Cardiac muscle cell (in vitro differentiated cells and primary cell): ENCODE measurements at regions not wholly inside any gene's neighbourhood (a gene's known extent, or its start where the extent isn't known, plus 50 kb on each side); places are given as distances from the start of the nearest gene placed in this dataset.

Experiments
- DNase-seq, 2 donors: peaks; one replicate each; pipeline versions ENCODE4 v3.0.0 to v3.0.0-alpha.2; 2010 to 2017; ENCODE audit warnings: low read depth in 1 of 2, low spot score in 1 of 2
- H3K27ac ChIP-seq: fragments of 200-600 bp; sonication (generic); 2 replicates; pipeline ENCODE4 v1.5.1; 2016
- H3K27me3 ChIP-seq: fragments of 200-600 bp; sonication (generic); 2 replicates; pipeline ENCODE4 v1.6.0; 2016; ENCODE audit warnings: control low read depth
- H3K36me3 ChIP-seq: fragments of 200-600 bp; sonication (generic); 2 replicates; pipeline ENCODE4 v1.5.1; 2016; ENCODE audit warnings: control low read depth
- H3K4me1 ChIP-seq: fragments of 200-600 bp; sonication (generic); 2 replicates; pipeline ENCODE4 v1.8.1; 2017; ENCODE audit warnings: low read depth, mild to moderate bottlenecking, mixed run types
- H3K4me3 ChIP-seq: fragments of 200-600 bp; sonication (generic); 2 replicates; pipeline ENCODE4 v1.5.1; 2016; ENCODE audit warnings: mild to moderate bottlenecking
- H3K9me3 ChIP-seq: fragments of 200-600 bp; sonication (generic); 2 replicates; pipeline ENCODE4 v1.5.1; 2017; ENCODE audit warnings: low read depth, mild to moderate bottlenecking, control low read depth
- TF ChIP-seq, protein P1 (sequence below): IDR thresholded peaks from 2 replicates; pipeline ENCODE4 v1.5.1; 2012; ENCODE audit warnings: low read depth, mild to moderate bottlenecking, low read length

DNA sequence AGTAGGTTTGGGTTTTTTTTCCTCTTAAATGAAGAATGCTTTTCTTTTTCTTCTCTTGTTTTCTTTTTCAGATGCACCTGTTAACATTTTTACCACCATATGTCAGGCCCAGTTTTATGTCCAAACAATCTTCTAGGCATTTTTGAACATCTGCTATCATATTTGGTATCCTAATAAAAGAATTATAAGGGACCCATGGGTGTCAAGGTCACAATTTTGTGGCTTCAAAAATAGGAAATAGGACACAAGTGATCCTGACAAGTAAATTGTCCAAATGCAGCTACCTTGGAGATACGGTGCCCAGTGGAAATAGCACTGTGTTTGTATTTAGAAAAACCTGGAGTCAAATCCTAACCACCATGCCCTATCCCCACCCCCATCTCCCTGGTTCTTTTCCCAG lies 270.3 kb downstream of the MZT1 start:
- Histone ChIP-seq H3K27ac (no peak overlapping the region), H3K36me3 (no peaks in the 10 kb centered on the region), H3K9me3 (no peaks in the 10 kb centered on the region), H3K27me3 (no peaks in the 10 kb centered on the region), H3K4me1 (peaks cover 14% of the 10 kb centered on the region), H3K4me3 (no peak overlapping the region)
- no peak for DNase-seq
- TF ChIP-seq, protein P1, sequence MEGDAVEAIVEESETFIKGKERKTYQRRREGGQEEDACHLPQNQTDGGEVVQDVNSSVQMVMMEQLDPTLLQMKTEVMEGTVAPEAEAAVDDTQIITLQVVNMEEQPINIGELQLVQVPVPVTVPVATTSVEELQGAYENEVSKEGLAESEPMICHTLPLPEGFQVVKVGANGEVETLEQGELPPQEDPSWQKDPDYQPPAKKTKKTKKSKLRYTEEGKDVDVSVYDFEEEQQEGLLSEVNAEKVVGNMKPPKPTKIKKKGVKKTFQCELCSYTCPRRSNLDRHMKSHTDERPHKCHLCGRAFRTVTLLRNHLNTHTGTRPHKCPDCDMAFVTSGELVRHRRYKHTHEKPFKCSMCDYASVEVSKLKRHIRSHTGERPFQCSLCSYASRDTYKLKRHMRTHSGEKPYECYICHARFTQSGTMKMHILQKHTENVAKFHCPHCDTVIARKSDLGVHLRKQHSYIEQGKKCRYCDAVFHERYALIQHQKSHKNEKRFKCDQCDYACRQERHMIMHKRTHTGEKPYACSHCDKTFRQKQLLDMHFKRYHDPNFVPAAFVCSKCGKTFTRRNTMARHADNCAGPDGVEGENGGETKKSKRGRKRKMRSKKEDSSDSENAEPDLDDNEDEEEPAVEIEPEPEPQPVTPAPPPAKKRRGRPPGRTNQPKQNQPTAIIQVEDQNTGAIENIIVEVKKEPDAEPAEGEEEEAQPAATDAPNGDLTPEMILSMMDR: no peak

DNA sequence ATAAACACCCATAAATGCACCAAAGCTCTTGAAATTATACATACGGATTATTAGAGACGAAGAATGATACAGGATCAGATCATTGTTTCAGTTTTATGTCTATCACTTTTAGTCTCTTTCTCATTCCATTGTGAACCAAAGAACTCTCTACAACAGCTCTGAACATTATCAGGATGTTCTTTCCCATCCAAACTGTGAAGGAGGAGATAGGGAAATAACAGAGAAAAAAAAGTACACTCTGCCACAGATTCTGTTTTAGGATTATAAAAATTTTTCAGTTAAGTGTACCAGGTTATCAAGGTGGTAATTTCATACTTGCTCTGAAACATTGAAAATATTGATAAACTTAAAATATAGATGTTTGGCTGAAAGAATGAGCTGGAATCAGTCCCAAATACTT lies 270.9 kb downstream of the MZT1 start:
- peaks cover 10% of the 10 kb centered on the region for H3K4me1 ChIP-seq
- H3K27ac ChIP-seq: no peak overlapping the region
- no peaks in the 10 kb centered on the region for H3K36me3 ChIP-seq
- TF ChIP-seq, protein P1: no peak
- H3K9me3 ChIP-seq: no peaks in the 10 kb centered on the region
- no peak overlapping the region for H3K4me3 ChIP-seq
- no peaks in the 10 kb centered on the region for H3K27me3 ChIP-seq
- DNase-seq: no peak

DNA sequence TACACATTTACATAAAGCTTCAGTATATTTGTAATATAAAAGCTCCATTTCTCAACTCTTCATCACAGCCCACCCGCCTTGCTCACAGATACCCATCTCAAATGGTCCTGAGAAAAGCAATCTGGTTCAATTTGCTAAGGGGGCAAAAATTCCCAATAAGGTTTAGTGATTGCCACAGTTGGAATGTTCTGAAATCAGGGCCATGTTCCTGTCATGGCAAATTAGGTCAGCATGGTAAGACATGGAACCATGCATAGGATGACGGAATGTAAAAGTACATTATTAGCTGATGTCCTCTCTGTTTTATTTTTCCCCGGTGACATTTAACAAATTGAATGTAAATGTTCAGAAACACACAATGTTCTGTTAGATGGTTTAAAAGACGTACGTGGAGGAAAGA lies 274.3 kb downstream of the MZT1 start:
- H3K36me3 ChIP-seq: no peaks in the 10 kb centered on the region
- no peak for DNase-seq
- H3K4me3 ChIP-seq: no peak overlapping the region
- no peaks in the 10 kb centered on the region for H3K27me3 ChIP-seq
- TF ChIP-seq, protein P1: no peak
- H3K27ac ChIP-seq: no peak overlapping the region
- no peaks in the 10 kb centered on the region for H3K9me3 ChIP-seq
- H3K4me1 ChIP-seq: no peaks in the 10 kb centered on the region

DNA sequence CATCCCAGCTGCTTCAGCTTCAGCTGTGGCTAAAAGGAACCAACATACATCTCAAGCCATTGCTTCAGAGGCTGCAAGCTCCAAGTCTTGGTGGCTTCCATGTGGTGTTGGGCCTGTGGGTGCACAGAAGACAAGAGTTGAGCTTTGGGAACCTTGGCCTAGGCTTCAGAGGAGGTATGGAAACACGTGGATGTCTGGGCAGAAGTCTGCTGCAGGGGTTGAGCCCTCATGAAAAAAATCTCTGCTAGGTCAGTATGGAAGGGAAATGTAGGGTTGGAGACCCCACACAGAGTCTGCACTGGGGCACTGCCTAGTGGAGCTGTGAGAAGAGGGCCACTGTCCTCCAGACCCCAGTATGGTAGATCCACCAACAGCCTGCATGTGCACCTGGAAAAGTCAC lies 279.3 kb downstream of the MZT1 start:
- Histone ChIP-seq H3K36me3 (no peaks in the 10 kb centered on the region), H3K4me1 (peaks cover 11% of the 10 kb centered on the region), H3K4me3 (no peak overlapping the region), H3K27ac (no peak overlapping the region), H3K27me3 (no peaks in the 10 kb centered on the region), H3K9me3 (no peaks in the 10 kb centered on the region)
- TF ChIP-seq, protein P1: no peak
- no peak for DNase-seq

DNA sequence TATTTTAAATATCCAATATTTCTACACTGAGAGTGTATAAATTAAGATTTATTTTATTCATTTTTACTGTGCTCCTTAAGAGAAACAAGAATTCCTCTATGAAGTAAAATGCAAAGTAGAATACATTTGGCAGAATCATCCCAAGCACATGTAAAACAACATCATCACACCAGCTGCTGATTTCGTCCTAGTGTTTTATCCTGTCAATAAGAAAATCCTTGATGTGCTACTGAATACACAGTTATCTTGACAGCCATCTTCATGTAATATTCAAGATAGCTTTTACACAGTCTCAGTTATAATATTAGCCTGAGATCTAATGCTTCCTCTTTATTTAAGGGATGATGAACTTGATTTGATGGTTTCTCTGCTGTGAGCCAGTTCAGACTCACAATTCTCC lies 282.4 kb downstream of the MZT1 start:
- H3K27ac ChIP-seq: no peak overlapping the region
- DNase-seq: no peak
- no peak overlapping the region for H3K4me3 ChIP-seq
- TF ChIP-seq, protein P1: no peak
- H3K36me3 ChIP-seq: no peaks in the 10 kb centered on the region
- no peaks in the 10 kb centered on the region for H3K27me3 ChIP-seq
- H3K4me1 ChIP-seq: peaks cover 11% of the 10 kb centered on the region
- H3K9me3 ChIP-seq: no peaks in the 10 kb centered on the region

DNA sequence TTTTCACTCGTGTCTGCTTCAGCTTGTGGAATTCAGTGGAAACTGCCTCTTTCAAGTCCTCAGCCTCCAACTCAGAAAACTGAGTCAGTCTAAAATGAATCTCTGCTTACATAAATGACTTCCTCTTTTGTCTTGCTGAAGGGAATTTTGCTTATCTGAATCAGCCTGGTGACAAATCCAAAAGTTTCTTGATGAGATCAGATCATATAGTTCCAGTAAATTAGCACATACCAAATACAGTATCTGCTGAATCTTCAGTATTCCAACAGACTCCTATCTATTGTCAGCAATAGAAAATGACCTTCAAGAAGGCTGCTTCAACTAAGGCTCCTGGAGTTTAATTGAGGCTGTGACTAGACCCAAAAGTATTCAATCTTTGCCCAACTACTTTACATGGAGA lies 290.0 kb downstream of the MZT1 start:
- no peak overlapping the region for H3K4me3 ChIP-seq
- DNase-seq: no peak
- no peaks in the 10 kb centered on the region for H3K36me3 ChIP-seq
- H3K4me1 ChIP-seq: no peaks in the 10 kb centered on the region
- no peaks in the 10 kb centered on the region for H3K9me3 ChIP-seq
- no peak overlapping the region for H3K27ac ChIP-seq
- TF ChIP-seq, protein P1: no peak
- no peaks in the 10 kb centered on the region for H3K27me3 ChIP-seq
